RWPE2 (cell line): ENCODE measurements at regions not wholly inside any gene's neighbourhood (a gene's known extent, or its start where the extent isn't known, plus 50 kb on each side); places are given as distances from the start of the nearest gene placed in this dataset.

Experiments used
- ATAC-seq: fragments of 200-7000 bp; cut with Tn5 transposase; 3 replicates; pipeline ENCODE4 v1.9.1; 2021; ENCODE audit warnings: low read depth
- DNase-seq: peaks from one replicate; pipeline ENCODE4 v3.0.0-alpha.2; 2020; ENCODE audit warnings: low spot score
- H3K27ac ChIP-seq: fragments of 450-650 bp; 2 replicates; pipeline ENCODE4 v1.5.1; 2017; ENCODE audit warnings: mild to moderate bottlenecking; ENCODE audit not compliant: poor library complexity, severe bottlenecking
- H3K27me3 ChIP-seq: fragments of 250-450 bp; sonication (Bioruptor Pico); 2 replicates; pipeline ENCODE4 v1.5.1; 2021; ENCODE audit warnings: mild to moderate bottlenecking, moderate library complexity; ENCODE audit not compliant: insufficient read depth, poor library complexity, severe bottlenecking
- H3K36me3 ChIP-seq: fragments of 250-450 bp; sonication (Bioruptor Pico); 2 replicates; pipeline ENCODE4 v1.5.1; 2020; ENCODE audit warnings: low read depth, mild to moderate bottlenecking, moderate library complexity
- H3K4me1 ChIP-seq: fragments of 250-450 bp; sonication (Bioruptor Pico); 2 replicates; pipeline ENCODE4 v1.5.1; 2021; ENCODE audit warnings: mild to moderate bottlenecking, moderate library complexity; ENCODE audit not compliant: insufficient read depth, poor library complexity, severe bottlenecking
- H3K4me3 ChIP-seq: fragments of 250-450 bp; sonication (Bioruptor Pico); 2 replicates; pipeline ENCODE4 v1.5.1; 2021; ENCODE audit warnings: mild to moderate bottlenecking, moderate library complexity; ENCODE audit not compliant: severe bottlenecking
- H3K9me3 ChIP-seq: fragments of 250-450 bp; sonication (Bioruptor Pico); 2 replicates; pipeline ENCODE4 v1.5.1; 2021; ENCODE audit warnings: mild to moderate bottlenecking, moderate library complexity; ENCODE audit not compliant: severe bottlenecking
- CTCF ChIP-seq: fragments of 450-650 bp; IDR thresholded peaks from one replicate; pipeline ENCODE4 v1.5.1; 2017; ENCODE audit warnings: mild to moderate bottlenecking, moderate library complexity; ENCODE audit not compliant: poor library complexity, severe bottlenecking

GRCh38 chr3:104474011-104474410 is 892.7 kb upstream of the ALCAM start:
- DNase-seq = no peak
- Histone ChIP-seq H3K27ac (no peak overlapping the region), H3K4me1 (no peaks in the 10 kb centered on the region), H3K4me3 (no peak overlapping the region), H3K27me3 (no peaks in the 10 kb centered on the region), H3K9me3 (no peaks in the 10 kb centered on the region), H3K36me3 (no peaks in the 10 kb centered on the region)
- no peak for TF ChIP-seq CTCF
- no peak for ATAC-seq

GRCh38 chr3:104503022-104503421 is 863.7 kb upstream of the ALCAM start:
- H3K27ac ChIP-seq = no peak overlapping the region
- no peak overlapping the region for H3K4me3 ChIP-seq
- no peak for TF ChIP-seq CTCF
- H3K27me3 ChIP-seq = peaks cover 4% of the 10 kb centered on the region
- no peaks in the 10 kb centered on the region for H3K9me3 ChIP-seq
- DNase-seq (no peak), ATAC-seq (no peak)
- H3K4me1 ChIP-seq = no peaks in the 10 kb centered on the region
- no peaks in the 10 kb centered on the region for H3K36me3 ChIP-seq

GRCh38 chr3:104510131-104510849 is 856.4 kb upstream of the ALCAM start:
- Histone ChIP-seq H3K27me3 (peaks cover 4% of the 10 kb centered on the region), H3K27ac (no peak overlapping the region), H3K36me3 (no peaks in the 10 kb centered on the region), H3K4me3 (no peak overlapping the region), H3K9me3 (no peaks in the 10 kb centered on the region), H3K4me1 (no peaks in the 10 kb centered on the region)
- TF ChIP-seq CTCF = no peak
- ATAC-seq (peak; percentile 19; the same call in 1 of the 3 replicates), DNase-seq (no peak)

GRCh38 chr3:104514371-104514770 is 852.3 kb upstream of the ALCAM start:
- H3K36me3 ChIP-seq = no peaks in the 10 kb centered on the region
- H3K4me1 ChIP-seq = no peaks in the 10 kb centered on the region
- no peak overlapping the region for H3K4me3 ChIP-seq
- no peaks in the 10 kb centered on the region for H3K9me3 ChIP-seq
- no peak for TF ChIP-seq CTCF
- H3K27me3 ChIP-seq = no peaks in the 10 kb centered on the region
- no peak overlapping the region for H3K27ac ChIP-seq
- no peak for ATAC-seq
- no peak for DNase-seq

- Histone ChIP-seq H3K4me1 (no peaks in the 10 kb centered on the region), H3K4me3 (no peak overlapping the region), H3K27me3 (no peaks in the 10 kb centered on the region), H3K9me3 (no peaks in the 10 kb centered on the region), H3K36me3 (no peaks in the 10 kb centered on the region), H3K27ac (no peak overlapping the region)
- DNase-seq (no peak), ATAC-seq (no peak)
- TF ChIP-seq CTCF = no peak
Observed at GRCh38 chr3:104514776-104515175, 851.9 kb upstream of the ALCAM start.
